Mucosa of descending colon (tissue), 3 donors: ENCODE measurements at regions not wholly inside any gene's neighbourhood (a gene's known extent, or its start where the extent isn't known, plus 50 kb on each side); places are given as distances from the start of the nearest gene placed in this dataset.
"Not testable (repeated sequence)": the region's sequence is repeated elsewhere in the genome, so short reads cannot be mapped to it uniquely, and the experiment has no call there.

Source experiments
- ATAC-seq: fragments of 200-7000 bp; cut with Tn5 transposase; one replicate; pipeline ENCODE4 v1.9.1; 2020; ENCODE audit warnings: mild to moderate bottlenecking, moderate library complexity
- DNase-seq, 3 donors: peaks; one replicate each; pipeline ENCODE4 v3.0.0-alpha.2; 2020
- H3K36me3 ChIP-seq: fragments of 200-600 bp; one replicate; pipeline ENCODE4 v1.8.0; 2021; ENCODE audit warnings: low read depth, mild to moderate bottlenecking
- H3K4me1 ChIP-seq: fragments of 200-600 bp; one replicate; pipeline ENCODE4 v1.8.0; 2021; ENCODE audit warnings: low read depth, mild to moderate bottlenecking
- H3K4me3 ChIP-seq: fragments of 200-600 bp; one replicate; pipeline ENCODE4 v1.8.0; 2021; ENCODE audit warnings: mild to moderate bottlenecking
- H3K9me3 ChIP-seq: fragments of 200-600 bp; one replicate; pipeline ENCODE4 v1.8.0; 2021; ENCODE audit warnings: mild to moderate bottlenecking
- intact Hi-C, 2 donors: fragments of 100-400 bp; cut with DNase I in 1 of 2; cut with micrococcal nuclease in 1 of 2; formaldehyde crosslinking; loops; one replicate each; pipeline versions ENCODE4 v1.11.0 to v1.11.1; 2022; cut with DNase I, micrococcal nuclease
- TF ChIP-seq, protein P1 (sequence below): fragments of 200-600 bp; IDR thresholded peaks from one replicate; pipeline ENCODE4 v1.8.0; 2022; ENCODE audit warnings: antibody characterized with exemption, mild to moderate bottlenecking
- donor health status: DM: no; HTN: no; CAD: no; lungs with moderate emphysema.
- donor health status: DM: no; HTN: no; CAD: no.
- donor health status: DM: no; HTN: yes; CAD: no.

DNA sequence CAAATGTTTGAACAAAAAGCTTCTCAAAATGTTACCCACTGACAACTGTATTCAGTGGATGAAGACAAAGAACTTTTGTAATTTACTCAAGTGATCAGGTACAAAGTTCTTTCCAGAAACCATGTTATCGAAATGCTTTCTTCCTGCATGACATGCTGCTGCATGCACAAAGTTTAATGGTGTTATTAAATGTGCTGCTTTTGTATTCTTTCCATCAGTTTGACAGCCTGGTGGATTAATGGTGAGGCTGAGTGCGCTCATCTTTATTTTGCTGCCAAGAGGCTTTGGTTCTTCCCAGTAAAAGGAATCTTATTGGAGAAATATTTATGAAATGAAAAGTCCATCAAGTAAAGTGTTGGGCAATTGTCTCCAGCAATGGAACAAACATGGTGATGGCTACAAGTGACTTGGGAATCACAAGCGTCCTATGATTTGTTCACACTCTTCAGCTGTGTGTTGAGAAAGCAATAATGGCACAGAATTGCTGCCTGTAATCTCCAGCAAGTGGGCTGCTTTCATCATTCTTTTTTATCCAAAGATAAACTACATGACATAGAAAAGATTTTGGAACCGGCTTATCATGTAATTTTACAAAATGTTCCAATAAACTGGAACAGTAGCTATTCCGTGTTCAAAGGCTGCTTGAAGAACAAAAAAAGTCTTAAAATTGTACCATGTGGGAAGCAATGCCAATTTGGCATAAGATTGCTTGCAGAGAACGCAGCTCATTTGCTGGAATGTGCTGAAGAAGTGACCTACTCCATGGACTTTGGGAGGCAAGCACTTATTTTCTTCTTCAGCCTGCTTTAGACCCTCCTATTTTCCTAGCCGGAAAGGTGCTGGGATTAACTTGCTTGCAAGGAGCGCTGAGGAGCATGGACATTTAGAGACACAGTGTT lies 153.1 kb downstream of the HSD17B3 start:
- peak; percentile 23 for ATAC-seq
- no peak for DNase-seq
- no peak overlapping the region for H3K4me3 ChIP-seq
- no peaks in the 10 kb centered on the region for H3K36me3 ChIP-seq
- TF ChIP-seq, protein P1, sequence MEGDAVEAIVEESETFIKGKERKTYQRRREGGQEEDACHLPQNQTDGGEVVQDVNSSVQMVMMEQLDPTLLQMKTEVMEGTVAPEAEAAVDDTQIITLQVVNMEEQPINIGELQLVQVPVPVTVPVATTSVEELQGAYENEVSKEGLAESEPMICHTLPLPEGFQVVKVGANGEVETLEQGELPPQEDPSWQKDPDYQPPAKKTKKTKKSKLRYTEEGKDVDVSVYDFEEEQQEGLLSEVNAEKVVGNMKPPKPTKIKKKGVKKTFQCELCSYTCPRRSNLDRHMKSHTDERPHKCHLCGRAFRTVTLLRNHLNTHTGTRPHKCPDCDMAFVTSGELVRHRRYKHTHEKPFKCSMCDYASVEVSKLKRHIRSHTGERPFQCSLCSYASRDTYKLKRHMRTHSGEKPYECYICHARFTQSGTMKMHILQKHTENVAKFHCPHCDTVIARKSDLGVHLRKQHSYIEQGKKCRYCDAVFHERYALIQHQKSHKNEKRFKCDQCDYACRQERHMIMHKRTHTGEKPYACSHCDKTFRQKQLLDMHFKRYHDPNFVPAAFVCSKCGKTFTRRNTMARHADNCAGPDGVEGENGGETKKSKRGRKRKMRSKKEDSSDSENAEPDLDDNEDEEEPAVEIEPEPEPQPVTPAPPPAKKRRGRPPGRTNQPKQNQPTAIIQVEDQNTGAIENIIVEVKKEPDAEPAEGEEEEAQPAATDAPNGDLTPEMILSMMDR: no peak
- intact Hi-C loops: no loop called here
- H3K9me3 ChIP-seq: no peaks in the 10 kb centered on the region
- no peaks in the 10 kb centered on the region for H3K4me1 ChIP-seq

DNA sequence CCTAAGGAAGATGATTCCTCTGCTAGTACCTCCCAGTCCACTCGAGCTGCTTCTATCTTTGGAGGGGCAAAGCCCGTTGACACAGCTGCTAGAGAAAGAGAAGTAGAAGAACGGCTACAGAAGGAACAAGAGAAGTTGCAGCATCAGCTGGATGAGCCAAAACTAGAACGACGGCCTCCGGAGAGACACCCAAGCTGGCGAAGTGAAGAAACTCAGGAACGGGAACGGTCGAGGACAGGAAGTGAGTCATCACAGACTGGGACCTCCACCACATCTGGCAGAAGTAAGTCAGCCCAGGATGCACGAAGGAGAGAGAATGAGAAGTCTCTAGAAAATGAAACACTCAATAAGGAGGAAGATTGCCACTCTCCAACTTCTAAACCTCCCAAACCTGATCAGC lies 154.9 kb downstream of the HSD17B3 start:
- H3K4me1 ChIP-seq, ATAC-seq, H3K36me3 ChIP-seq, H3K4me3 ChIP-seq, intact Hi-C loops, DNase-seq, H3K9me3 ChIP-seq: not testable (repeated sequence)

DNA sequence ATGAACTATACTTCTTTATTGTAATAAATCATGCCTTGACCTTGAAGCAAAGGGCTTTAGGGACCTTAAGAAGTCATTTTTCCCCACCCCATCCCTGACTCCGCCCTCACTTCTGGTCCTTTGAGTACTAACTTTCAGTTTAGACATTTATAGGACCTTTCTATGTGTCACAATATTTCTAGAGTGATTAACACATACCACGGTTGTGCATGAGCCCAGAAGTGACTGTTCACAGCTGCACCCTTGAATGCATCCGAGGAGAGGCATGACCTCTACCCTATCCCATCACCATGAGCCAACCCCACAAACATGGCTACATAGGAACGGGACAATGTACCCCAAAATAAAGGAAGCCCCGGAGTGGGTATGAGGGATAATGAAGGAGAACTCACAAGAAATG lies 160.3 kb downstream of the HSD17B3 start:
- no peak for DNase-seq
- intact Hi-C loops: no loop called here
- no peaks in the 10 kb centered on the region for H3K36me3 ChIP-seq
- peak; percentile 6 for ATAC-seq
- TF ChIP-seq, protein P1: no peak
- H3K4me1 ChIP-seq: peaks cover 11% of the 10 kb centered on the region
- H3K9me3 ChIP-seq: no peaks in the 10 kb centered on the region
- H3K4me3 ChIP-seq: no peak overlapping the region

DNA sequence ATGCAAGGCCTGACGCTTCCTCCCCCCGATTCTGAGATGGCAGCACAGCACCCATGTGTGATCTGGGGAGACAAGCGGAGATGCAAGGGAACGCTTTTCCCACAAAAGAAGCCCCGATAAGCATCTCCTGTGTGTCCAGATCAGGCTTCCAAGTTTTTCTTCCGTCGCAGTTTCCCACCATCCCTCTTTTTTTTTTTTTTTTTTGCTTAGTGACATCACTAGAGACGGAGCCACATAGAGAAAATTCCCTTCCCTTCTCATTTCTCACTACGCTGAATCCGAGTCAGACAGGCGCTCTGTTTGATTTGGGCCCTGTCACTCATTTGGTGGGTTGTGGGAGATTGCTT lies 160.9 kb downstream of the HSD17B3 start:
- TF ChIP-seq, protein P1: no peak
- H3K4me1 ChIP-seq: peaks cover 14% of the 10 kb centered on the region

DNA sequence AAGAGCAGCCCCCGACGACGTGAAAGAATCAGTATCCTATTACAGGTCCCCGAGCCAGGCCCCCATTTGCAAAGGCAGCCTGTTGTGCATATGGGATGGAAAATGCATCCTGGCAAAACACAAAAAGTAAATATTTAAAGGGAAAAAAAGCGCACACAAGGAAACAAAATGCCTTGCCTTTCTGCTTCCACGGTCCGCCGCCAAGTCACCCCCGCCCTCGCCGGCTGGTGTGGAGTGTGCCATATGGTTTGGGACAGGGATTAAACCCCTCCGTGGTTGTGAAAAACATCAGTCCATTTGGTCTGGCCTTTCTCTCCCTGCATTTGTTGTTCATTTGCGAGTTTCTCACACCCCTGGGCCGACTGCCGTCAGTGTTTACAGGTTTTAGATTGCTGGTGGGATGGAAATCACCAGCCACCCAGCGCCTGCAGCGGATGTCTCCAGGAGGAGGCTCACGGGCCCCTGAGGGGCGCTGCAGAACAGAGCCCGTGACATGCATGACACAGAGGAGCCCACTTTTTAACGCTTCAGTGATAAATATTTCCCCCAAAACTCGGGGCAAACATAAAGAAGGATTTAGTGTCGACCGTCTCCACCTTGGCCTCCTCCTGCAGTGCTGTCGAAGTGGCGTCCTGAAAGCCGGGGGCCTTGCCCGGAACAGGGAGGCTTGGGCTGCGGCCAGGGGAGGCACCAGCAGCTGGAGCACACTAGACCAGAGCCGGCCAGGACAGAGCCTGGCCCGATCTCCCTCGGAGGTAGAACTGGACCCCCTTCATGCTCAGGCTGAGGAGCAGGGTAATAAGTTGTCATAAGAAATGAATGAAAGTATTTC lies 161.5 kb downstream of the HSD17B3 start:
- Histone ChIP-seq H3K4me3 (no peak overlapping the region), H3K4me1 (peaks cover 14% of the 10 kb centered on the region), H3K9me3 (no peaks in the 10 kb centered on the region), H3K36me3 (no peaks in the 10 kb centered on the region)
- TF ChIP-seq, protein P1: no peak
- intact Hi-C loops: no loop called here
- DNase-seq: peak in 2 of 3 donors; percentile 35 to 51
- peak; percentile 13 for ATAC-seq

More for the DNA sequence above, 160.9 kb downstream of the HSD17B3 start:
- Histone ChIP-seq H3K9me3 (no peaks in the 10 kb centered on the region), H3K36me3 (no peaks in the 10 kb centered on the region), H3K4me3 (no peak overlapping the region)
- intact Hi-C loops: no loop called here
- DNase-seq (no peak), ATAC-seq (no peak)
